Common myeloid progenitor, CD34-positive (primary cell): ENCODE measurements at regions not wholly inside any gene's neighbourhood (a gene's known extent, or its start where the extent isn't known, plus 50 kb on each side); places are given as distances from the start of the nearest gene placed in this dataset.

ENCODE experiments used
- CTCF ChIA-PET: fragments of 350-600 bp; sonication (Branson Sonifier 250); formaldehyde crosslinking; loops from one replicate; lab custom pipeline; 2021; ENCODE audit warnings: antibody characterized with exemption; lab: Charles Lee
- POLR2A ChIA-PET: fragments of 350-600 bp; sonication (Branson Sonifier 250); formaldehyde crosslinking; loops from one replicate; lab custom pipeline; 2021; ENCODE audit warnings: antibody characterized with exemption; lab: Charles Lee
- DNase-seq, 3 donors: peaks; one replicate each; pipeline versions ENCODE4 v3.0.0 to v3.0.0-alpha.2; 2013
- H3K27ac ChIP-seq, 2 experiments: 1 replicate in 1 of 2; 2 replicates in 1 of 2; pipeline ENCODE4 v1.7.0; 2013; ENCODE audit warnings: inconsistent platforms in 2 of 2, low read length in 2 of 2, mild to moderate bottlenecking in 2 of 2, low read depth in 1 of 2, moderate library complexity in 1 of 2; ENCODE audit not compliant: severe bottlenecking in 2 of 2, insufficient read depth in 1 of 2, poor library complexity in 1 of 2
- H3K27me3 ChIP-seq, 5 experiments: replicated peaks in 2 of 5; 1 replicate in 3 of 5; 2 replicates in 2 of 5; pipeline versions ENCODE4 v1.6.1 to v1.7.0; 2013; ENCODE audit warnings: low read length in 4 of 5, mild to moderate bottlenecking in 2 of 5, moderate library complexity in 2 of 5, inconsistent platforms in 1 of 5; ENCODE audit not compliant: insufficient read depth in 5 of 5, control insufficient read depth in 4 of 5
- H3K36me3 ChIP-seq, 4 experiments: 1 replicate in 2 of 4; 2 replicates in 2 of 4; pipeline versions ENCODE4 v1.6.1 to v1.7.0; 2013; ENCODE audit warnings: low read length in 3 of 4, control low read depth in 1 of 4, mild to moderate bottlenecking in 1 of 4; ENCODE audit not compliant: control insufficient read depth in 4 of 4, insufficient read depth in 4 of 4
- H3K4me1 ChIP-seq, 4 experiments: 1 replicate in 3 of 4; 2 replicates in 1 of 4; pipeline versions ENCODE4 v1.6.1 to v1.7.1; 2013; ENCODE audit warnings: low read length in 3 of 4, mild to moderate bottlenecking in 3 of 4, control low read depth in 1 of 4, inconsistent platforms in 1 of 4, moderate library complexity in 1 of 4; ENCODE audit not compliant: control insufficient read depth in 4 of 4, insufficient read depth in 4 of 4; ENCODE audit errors: control extremely low read depth in 1 of 4
- H3K4me3 ChIP-seq, 7 experiments: 1 replicate in 4 of 7; 2 replicates in 3 of 7; pipeline versions ENCODE4 v1.5.1 to v1.7.0; 2013; ENCODE audit warnings: mild to moderate bottlenecking in 7 of 7, low read length in 6 of 7, moderate library complexity in 6 of 7, inconsistent platforms in 2 of 7, low read depth in 2 of 7, control low read depth in 1 of 7; ENCODE audit not compliant: insufficient read depth in 4 of 7, control insufficient read depth in 1 of 7; ENCODE audit errors: extremely low read depth in 1 of 7
- H3K9me3 ChIP-seq, 5 experiments: 1 replicate in 4 of 5; 2 replicates in 1 of 5; pipeline versions ENCODE4 v1.6.1 to v1.7.1; 2013; ENCODE audit warnings: low read length in 4 of 5, mild to moderate bottlenecking in 2 of 5, inconsistent platforms in 1 of 5, low read depth in 1 of 5, moderate library complexity in 1 of 5; ENCODE audit not compliant: control insufficient read depth in 4 of 5, insufficient read depth in 2 of 5; ENCODE audit errors: control extremely low read depth in 1 of 5
- WGBS: methylation state at CpG from one replicate; pipeline ENCODE4 v1.1.5; 2013; ENCODE audit not compliant: insufficient coverage; 5-methylcytosine and 5-hydroxymethylcytosine counted together

DNA sequence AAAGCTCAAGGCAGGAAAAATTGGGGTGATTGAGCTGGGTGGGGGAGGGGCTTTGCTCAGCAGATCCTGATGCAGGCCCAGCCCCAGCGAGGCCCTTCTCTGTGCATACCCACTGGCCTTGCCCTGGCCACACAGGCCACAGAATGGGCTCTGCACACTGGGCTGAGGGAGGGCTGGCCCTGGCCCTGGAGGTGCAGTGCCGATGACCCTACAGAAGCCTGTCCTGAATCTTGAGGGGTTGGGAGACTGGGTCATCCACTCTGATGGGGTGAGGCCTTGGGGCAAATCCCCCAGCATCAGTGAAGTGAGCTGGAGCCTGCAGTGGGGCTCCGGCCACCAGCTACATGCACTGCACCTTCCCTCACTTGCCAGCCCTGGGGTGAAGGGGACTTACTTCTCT lies 153.1 kb downstream of the URI1 start:
- ChIA-PET CTCF (interaction anchor here (0.6 kb wide), 1 partner anchor 651 kb away, joined by 3 read pairs; no protein-coding TSS in a partner anchor), POLR2A (no interaction called here)
- no peaks in the 10 kb centered on the region for H3K27me3 ChIP-seq
- no peak overlapping the region for H3K27ac ChIP-seq
- H3K36me3 ChIP-seq, result no peaks in the 10 kb centered on the region
- no peaks in the 10 kb centered on the region for H3K4me1 ChIP-seq
- no peaks in the 10 kb centered on the region for H3K9me3 ChIP-seq
- DNase-seq, result no peak
- 97% methylated on average over 3 of the region's 3 CpGs for WGBS
- H3K4me3 ChIP-seq, result no peak overlapping the region

DNA sequence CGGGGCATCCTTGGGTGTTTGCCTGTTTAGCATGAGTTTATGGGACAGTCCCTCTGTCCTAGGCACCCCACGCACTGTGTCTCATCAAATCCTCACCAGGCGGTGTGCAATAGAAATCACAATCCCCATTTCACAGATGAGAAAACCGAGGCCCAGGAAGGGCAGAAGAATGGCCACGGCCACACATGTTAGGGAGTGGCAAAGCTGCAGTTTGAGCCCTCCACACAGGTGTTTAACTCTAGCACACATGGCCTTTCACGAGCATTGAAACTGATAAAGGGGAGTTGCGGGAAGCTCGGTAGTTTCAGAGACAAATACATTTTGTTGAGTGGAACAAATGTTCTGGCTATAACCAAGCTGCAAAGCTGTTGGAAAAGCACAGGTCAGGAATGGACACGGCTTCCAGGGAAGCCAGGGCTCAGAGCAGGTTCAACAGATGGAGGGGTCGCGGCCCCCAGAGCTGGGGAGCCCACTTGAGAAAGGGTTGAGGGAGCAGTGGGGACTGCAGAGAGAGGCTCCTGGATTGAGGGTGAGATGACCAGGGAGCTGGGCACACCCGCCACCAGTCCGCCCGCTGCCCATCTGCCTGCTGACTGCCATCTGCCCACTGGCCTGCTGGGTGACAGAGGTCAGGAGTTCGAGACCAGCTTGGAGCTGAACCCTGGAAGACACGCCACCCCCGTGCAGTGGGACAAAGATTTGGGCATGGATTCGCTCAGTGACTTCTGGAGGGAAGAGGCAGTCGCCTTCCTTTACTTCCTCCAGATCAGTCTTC lies 154.7 kb downstream of the URI1 start:
- Histone ChIP-seq H3K36me3 (no peaks in the 10 kb centered on the region), H3K27ac (no peak overlapping the region), H3K9me3 (no peaks in the 10 kb centered on the region), H3K4me1 (no peaks in the 10 kb centered on the region), H3K4me3 (no peak overlapping the region), H3K27me3 (no peaks in the 10 kb centered on the region)
- POLR2A ChIA-PET, result no interaction called here
- DNase-seq, result no peak
- CTCF ChIA-PET, result no interaction called here
- WGBS, result 94% methylated on average over 16 of the region's 19 CpGs

DNA sequence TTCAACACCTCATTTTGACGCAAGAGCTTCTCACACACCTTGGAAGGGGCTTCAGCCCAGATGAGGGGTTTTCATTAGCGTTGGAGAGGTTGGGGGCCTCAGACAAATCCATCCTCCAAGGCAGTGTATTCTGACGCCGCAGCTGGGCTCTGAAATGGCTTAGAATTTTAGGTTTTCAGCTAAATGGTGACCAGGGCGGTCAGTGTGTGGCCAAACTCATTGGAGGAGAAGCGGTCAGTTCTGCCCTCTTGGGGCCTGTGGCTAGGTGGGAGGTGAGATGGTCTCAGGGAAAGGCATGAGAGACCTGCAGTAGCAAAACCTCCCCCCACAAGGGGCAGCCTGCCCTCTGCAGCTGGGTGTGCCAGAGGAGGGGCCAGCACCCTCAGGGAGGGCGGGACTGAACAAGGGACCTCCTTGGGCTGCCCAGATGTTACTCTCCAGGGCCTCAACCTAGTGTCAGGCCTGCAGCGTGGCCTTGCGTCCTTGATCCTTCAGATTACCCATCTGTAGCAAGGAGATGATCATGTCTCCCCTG lies 155.8 kb downstream of the URI1 start:
- DNase-seq, result no peak
- ChIA-PET CTCF (no interaction called here), POLR2A (no interaction called here)
- H3K4me1 ChIP-seq, result no peaks in the 10 kb centered on the region
- no peaks in the 10 kb centered on the region for H3K36me3 ChIP-seq
- no peaks in the 10 kb centered on the region for H3K9me3 ChIP-seq
- H3K4me3 ChIP-seq, result no peak overlapping the region
- 97% methylated on average over 9 of the region's 9 CpGs for WGBS
- no peaks in the 10 kb centered on the region for H3K27me3 ChIP-seq
- no peak overlapping the region for H3K27ac ChIP-seq

DNA sequence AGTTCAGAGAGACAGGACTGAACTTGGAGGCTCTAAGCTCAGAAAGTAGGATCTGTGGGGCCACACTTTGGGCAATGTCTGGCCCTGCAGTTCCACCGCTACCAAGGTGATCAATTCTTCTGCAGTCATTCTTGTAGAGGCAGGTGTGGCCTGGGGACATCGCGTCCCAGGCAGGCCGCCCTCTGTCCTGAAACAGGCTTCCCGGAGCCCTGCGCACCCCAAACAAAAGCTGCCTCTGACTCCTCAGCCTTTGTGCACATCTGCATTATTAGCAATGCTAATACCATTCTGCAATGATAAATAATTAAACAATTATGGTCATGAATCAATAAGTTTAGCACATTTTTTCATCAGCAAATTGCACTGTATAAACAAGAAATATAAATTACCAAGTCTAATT lies 160.2 kb downstream of the URI1 start:
- 94% methylated on average over 6 of the region's 6 CpGs for WGBS
- CTCF ChIA-PET, result no interaction called here
- H3K4me1 ChIP-seq, result no peaks in the 10 kb centered on the region
- DNase-seq, result no peak
- H3K36me3 ChIP-seq, result no peaks in the 10 kb centered on the region
- no peak overlapping the region for H3K4me3 ChIP-seq
- POLR2A ChIA-PET, result no interaction called here
- peaks cover 0 to 4% (median 3%) of the 10 kb centered on the region in 5 experiments for H3K27me3 ChIP-seq
- H3K27ac ChIP-seq, result no peak overlapping the region
- H3K9me3 ChIP-seq, result no peaks in the 10 kb centered on the region

DNA sequence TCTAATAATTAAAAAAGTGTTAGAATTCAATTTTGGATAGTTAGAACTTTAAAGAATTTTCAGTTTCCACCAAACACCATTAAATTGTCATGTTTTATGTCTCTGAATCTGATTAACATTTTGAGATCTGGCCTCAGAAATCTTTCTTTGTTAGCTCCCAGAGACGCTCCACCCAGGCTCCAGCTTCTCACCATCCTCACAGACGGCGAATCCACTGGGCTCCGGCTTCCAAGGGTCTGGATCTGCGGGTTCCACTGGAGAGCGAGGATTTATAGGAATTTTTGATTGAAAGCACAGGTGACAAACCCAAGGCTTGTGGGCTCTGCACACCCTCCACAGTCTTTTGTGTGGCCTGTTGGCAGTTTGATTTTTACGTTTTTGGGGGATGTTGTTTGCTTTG lies 160.6 kb downstream of the URI1 start:
- WGBS, result 100% methylated on average over 3 of the region's 7 CpGs
- POLR2A ChIA-PET, result no interaction called here
- Histone ChIP-seq H3K27ac (no peak overlapping the region), H3K4me3 (no peak overlapping the region), H3K36me3 (no peaks in the 10 kb centered on the region), H3K27me3 (peaks cover 0 to 4% (median 3%) of the 10 kb centered on the region in 5 experiments), H3K9me3 (no peaks in the 10 kb centered on the region), H3K4me1 (no peaks in the 10 kb centered on the region)
- CTCF ChIA-PET, result no interaction called here
- DNase-seq, result no peak

DNA sequence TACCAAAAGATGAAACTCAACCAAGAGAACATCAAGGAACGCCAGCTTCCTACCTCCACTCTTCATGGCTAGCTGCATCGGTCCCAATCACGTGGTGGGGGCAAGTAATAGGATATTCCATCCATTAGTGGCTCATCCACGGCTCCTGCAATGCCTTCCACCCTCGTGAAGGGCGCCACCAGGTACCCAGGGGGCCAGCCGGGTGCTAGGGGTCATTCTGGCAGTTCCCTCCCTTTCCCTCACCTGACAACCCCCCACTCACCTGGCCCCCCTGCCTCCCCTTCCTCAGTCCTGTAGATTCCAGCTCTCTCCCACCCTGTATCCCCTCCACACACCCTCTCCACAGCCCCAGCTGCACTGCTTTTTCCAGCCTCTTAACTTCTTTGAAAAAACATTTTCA lies 161.9 kb downstream of the URI1 start:
- no peaks in the 10 kb centered on the region for H3K36me3 ChIP-seq
- ChIA-PET POLR2A (no interaction called here), CTCF (no interaction called here)
- no peak overlapping the region for H3K4me3 ChIP-seq
- no peaks in the 10 kb centered on the region for H3K4me1 ChIP-seq
- no peak for DNase-seq
- H3K27me3 ChIP-seq, result peaks cover 0 to 4% (median 3%) of the 10 kb centered on the region in 5 experiments
- no peaks in the 10 kb centered on the region for H3K9me3 ChIP-seq
- 93% methylated on average over 6 of the region's 7 CpGs for WGBS
- no peak overlapping the region for H3K27ac ChIP-seq

DNA sequence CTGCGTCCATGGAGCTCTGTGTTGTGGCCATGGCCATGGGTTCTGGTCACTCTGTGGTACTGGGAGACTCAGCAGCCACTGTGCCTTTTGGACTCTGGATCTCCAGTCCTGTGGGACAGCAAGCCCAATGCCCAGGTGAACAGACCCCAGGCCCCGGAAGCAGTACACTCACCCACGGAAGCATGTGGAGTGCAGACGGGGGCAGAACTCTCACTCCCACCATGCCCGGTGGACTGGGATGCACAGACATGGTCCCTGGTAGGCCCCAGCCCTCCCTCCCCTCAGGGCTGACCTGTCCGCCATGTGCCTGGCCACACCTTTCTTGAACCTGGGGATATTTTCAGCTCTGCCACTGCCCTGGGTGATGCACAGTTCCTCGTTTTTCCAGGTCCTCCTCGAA lies 163.3 kb downstream of the URI1 start:
- DNase-seq, result no peak
- Histone ChIP-seq H3K4me3 (no peak overlapping the region), H3K9me3 (no peaks in the 10 kb centered on the region), H3K36me3 (no peaks in the 10 kb centered on the region), H3K27ac (no peak overlapping the region), H3K4me1 (no peaks in the 10 kb centered on the region), H3K27me3 (peaks cover 0 to 4% (median 3%) of the 10 kb centered on the region in 5 experiments)
- WGBS, result 95% methylated on average over 7 of the region's 8 CpGs
- ChIA-PET CTCF (no interaction called here), POLR2A (interaction anchor here (0.7 kb wide), 1 partner anchor 17 kb away, joined by 3 read pairs; no protein-coding TSS in a partner anchor)
